ENCODE measurements at regions not wholly inside any gene's neighbourhood (a gene's known extent, or its start where the extent isn't known, plus 50 kb on each side); places are given as distances from the start of the nearest gene placed in this dataset.

- Histone ChIP-seq H2AFZ (ENCODE audit: low read depth, low read length) (no peak overlapping the region), H3K27me3 (ENCODE audit: insufficient read depth, low read length) (no peaks in the 10 kb centered on the region), H3K79me2 (ENCODE audit: insufficient read depth, low read length) (no peaks in the 10 kb centered on the region), H3K36me3 (ENCODE audit: insufficient read depth, low read length) (no peaks in the 10 kb centered on the region), H3K9me3 (ENCODE audit: insufficient read depth, low read depth, low read length) (no peaks in the 10 kb centered on the region), H4K20me1 (ENCODE audit: insufficient read depth, low read length) (no peaks in the 10 kb centered on the region), H3K4me3 (ENCODE audit: insufficient read depth, low read depth, low read length) (no peak overlapping the region), H3K9ac (ENCODE audit: low read length) (peak overlapping the region; percentile 33), H3K4me1 (ENCODE audit: insufficient read depth, low read length) (peaks cover 15% of the 10 kb centered on the region), H3K27ac (ENCODE audit: low read depth, low read length) (peak overlapping the region; percentile 73), H3K4me2 (ENCODE audit: low read length) (no peak overlapping the region)
- no peaks in the 10 kb centered on the region for H3K36me3 Mint-ChIP-seq (ENCODE audit: low read depth, unreplicated experiment)
- H3K27me3 Mint-ChIP-seq (ENCODE audit: low read depth, unreplicated experiment) = no peaks in the 10 kb centered on the region
- DNase-seq (ENCODE audit: low read depth) (peak; percentile 93), FAIRE-seq (no peak)
- H3K27ac Mint-ChIP-seq (ENCODE audit: unreplicated experiment) = no peak overlapping the region
- no peak overlapping the region for H3K4me3 Mint-ChIP-seq (ENCODE audit: unreplicated experiment)
- no peaks in the 10 kb centered on the region for H3K9me3 Mint-ChIP-seq (ENCODE audit: unreplicated experiment)
- H3K4me1 Mint-ChIP-seq (ENCODE audit: low read depth, unreplicated experiment) = peaks cover 15% of the 10 kb centered on the region
- TF ChIP-seq CTCF (IDR thresholded peaks at IDR 0.05; ENCODE audit: insufficient read depth, low read depth, low read length) (no peak), EZH2 (IDR thresholded peaks at IDR 0.05; ENCODE audit: insufficient read depth, low read length) (no peak)
Measured at GRCh38 chr21:15224346-15225086, 159.7 kb upstream of the NRIP1 start.

GRCh38 chr21:15227919-15228318, 163.1 kb upstream of the NRIP1 start:
- H3K4me1 ChIP-seq (ENCODE audit: insufficient read depth, low read length) = peaks cover 8% of the 10 kb centered on the region
- H3K4me3 ChIP-seq (ENCODE audit: insufficient read depth, low read depth, low read length) = no peak overlapping the region
- no peak for FAIRE-seq
- no peaks in the 10 kb centered on the region for H3K9me3 Mint-ChIP-seq (ENCODE audit: unreplicated experiment)
- TF ChIP-seq CTCF (IDR thresholded peaks at IDR 0.05; ENCODE audit: insufficient read depth, low read depth, low read length) (no peak), EZH2 (IDR thresholded peaks at IDR 0.05; ENCODE audit: insufficient read depth, low read length) (no peak)
- no peak overlapping the region for H3K4me2 ChIP-seq (ENCODE audit: low read length)
- no peaks in the 10 kb centered on the region for H3K27me3 Mint-ChIP-seq (ENCODE audit: low read depth, unreplicated experiment)
- no peak overlapping the region for H3K4me3 Mint-ChIP-seq (ENCODE audit: unreplicated experiment)
- no peaks in the 10 kb centered on the region for H3K79me2 ChIP-seq (ENCODE audit: insufficient read depth, low read length)
- no peak overlapping the region for H3K9ac ChIP-seq (ENCODE audit: low read length)
- no peaks in the 10 kb centered on the region for H3K36me3 ChIP-seq (ENCODE audit: insufficient read depth, low read length)
- H2AFZ ChIP-seq (ENCODE audit: low read depth, low read length) = no peak overlapping the region
- no peak for DNase-seq (ENCODE audit: low read depth)
- H3K36me3 Mint-ChIP-seq (ENCODE audit: low read depth, unreplicated experiment) = no peaks in the 10 kb centered on the region
- no peak overlapping the region for H3K27ac Mint-ChIP-seq (ENCODE audit: unreplicated experiment)
- peaks cover under 1% of the 10 kb centered on the region for H3K4me1 Mint-ChIP-seq (ENCODE audit: low read depth, unreplicated experiment)
- H4K20me1 ChIP-seq (ENCODE audit: insufficient read depth, low read length) = no peaks in the 10 kb centered on the region
- no peak overlapping the region for H3K27ac ChIP-seq (ENCODE audit: low read depth, low read length)
- H3K27me3 ChIP-seq (ENCODE audit: insufficient read depth, low read length) = no peaks in the 10 kb centered on the region
- H3K9me3 ChIP-seq (ENCODE audit: insufficient read depth, low read depth, low read length) = no peaks in the 10 kb centered on the region

- H3K27me3 ChIP-seq (ENCODE audit: insufficient read depth, low read length) = no peaks in the 10 kb centered on the region
- DNase-seq (ENCODE audit: low read depth) (peak; percentile 32), FAIRE-seq (no peak)
- Mint-ChIP-seq H3K27ac (ENCODE audit: unreplicated experiment) (no peak overlapping the region), H3K4me3 (ENCODE audit: unreplicated experiment) (no peak overlapping the region), H3K9me3 (ENCODE audit: unreplicated experiment) (no peaks in the 10 kb centered on the region), H3K4me1 (ENCODE audit: low read depth, unreplicated experiment) (no peaks in the 10 kb centered on the region), H3K27me3 (ENCODE audit: low read depth, unreplicated experiment) (no peaks in the 10 kb centered on the region), H3K36me3 (ENCODE audit: low read depth, unreplicated experiment) (no peaks in the 10 kb centered on the region)
- peaks cover 4% of the 10 kb centered on the region for H3K4me1 ChIP-seq (ENCODE audit: insufficient read depth, low read length)
- H3K79me2 ChIP-seq (ENCODE audit: insufficient read depth, low read length) = no peaks in the 10 kb centered on the region
- no peaks in the 10 kb centered on the region for H3K36me3 ChIP-seq (ENCODE audit: insufficient read depth, low read length)
- no peak overlapping the region for H3K9ac ChIP-seq (ENCODE audit: low read length)
- no peak overlapping the region for H3K4me3 ChIP-seq (ENCODE audit: insufficient read depth, low read depth, low read length)
- no peak overlapping the region for H2AFZ ChIP-seq (ENCODE audit: low read depth, low read length)
- no peak overlapping the region for H3K27ac ChIP-seq (ENCODE audit: low read depth, low read length)
- no peaks in the 10 kb centered on the region for H4K20me1 ChIP-seq (ENCODE audit: insufficient read depth, low read length)
- no peak overlapping the region for H3K4me2 ChIP-seq (ENCODE audit: low read length)
- TF ChIP-seq EZH2 (IDR thresholded peaks at IDR 0.05; ENCODE audit: insufficient read depth, low read length) (no peak), CTCF (IDR thresholded peaks at IDR 0.05; ENCODE audit: insufficient read depth, low read depth, low read length) (no peak)
- no peaks in the 10 kb centered on the region for H3K9me3 ChIP-seq (ENCODE audit: insufficient read depth, low read depth, low read length)
Measured at GRCh38 chr21:15229390-15229789, 164.6 kb upstream of the NRIP1 start.

All from astrocyte (in vitro differentiated cells and primary cell).